ENCODE measurements at regions not wholly inside any gene's neighbourhood (a gene's known extent, or its start where the extent isn't known, plus 50 kb on each side); places are given as distances from the start of the nearest gene placed in this dataset.
"Not testable (repeated sequence)": the region's sequence is repeated elsewhere in the genome, so short reads cannot be mapped to it uniquely, and the experiment has no call there.

DNA sequence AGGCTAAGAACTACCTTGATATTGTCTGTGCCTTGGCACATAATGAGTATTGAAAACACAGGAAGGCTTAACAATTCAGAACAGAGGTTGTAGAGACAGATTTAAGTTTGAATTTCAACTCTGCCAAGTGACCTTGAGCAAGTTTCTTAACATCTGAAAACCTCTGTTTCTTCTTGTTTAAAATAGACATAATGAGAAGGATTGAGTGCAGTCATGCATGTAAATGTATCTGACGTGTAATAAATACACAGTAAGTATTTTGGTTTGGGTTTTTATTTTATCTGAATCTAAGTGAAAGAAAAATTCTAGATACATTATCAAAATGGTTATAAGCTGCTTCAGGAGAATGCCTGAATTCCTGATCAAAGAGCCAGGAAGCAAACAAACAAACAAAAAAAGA, 111.9 kb downstream of the ANXA5 start:
- Histone ChIP-seq H3K27me3 (no peaks in the 10 kb centered on the region), H3K36me3 (no peaks in the 10 kb centered on the region), H3K27ac (no peak overlapping the region), H3K9me3 (no peaks in the 10 kb centered on the region), H3K4me3 (no peak overlapping the region), H3K4me1 (no peaks in the 10 kb centered on the region)
- no peak for DNase-seq (ENCODE audit: low spot score in 2 of 2)
- WGBS, 2 donors: 49 to 52% methylated on average over 1 of the region's 1 CpG
- no peak for TF ChIP-seq CTCF (IDR thresholded peaks at IDR 0.05)
- TF ChIP-seq EP300 (IDR thresholded peaks at IDR 0.05): no peak
- no peak for TF ChIP-seq POLR2A (IDR thresholded peaks at IDR 0.05)

GRCh38 chr4:121583396-121583795, 113.4 kb downstream of the ANXA5 start:
- Histone ChIP-seq H3K27me3 (no peaks in the 10 kb centered on the region), H3K9me3 (no peaks in the 10 kb centered on the region), H3K36me3 (no peaks in the 10 kb centered on the region), H3K27ac (no peak overlapping the region), H3K4me3 (no peak overlapping the region), H3K4me1 (no peaks in the 10 kb centered on the region)
- no peak for TF ChIP-seq POLR2A (IDR thresholded peaks at IDR 0.05)
- DNase-seq (ENCODE audit: low spot score in 2 of 2): no peak
- 81 to 83% methylated on average over 3 of the region's 3 CpGs for WGBS, 2 donors

DNA sequence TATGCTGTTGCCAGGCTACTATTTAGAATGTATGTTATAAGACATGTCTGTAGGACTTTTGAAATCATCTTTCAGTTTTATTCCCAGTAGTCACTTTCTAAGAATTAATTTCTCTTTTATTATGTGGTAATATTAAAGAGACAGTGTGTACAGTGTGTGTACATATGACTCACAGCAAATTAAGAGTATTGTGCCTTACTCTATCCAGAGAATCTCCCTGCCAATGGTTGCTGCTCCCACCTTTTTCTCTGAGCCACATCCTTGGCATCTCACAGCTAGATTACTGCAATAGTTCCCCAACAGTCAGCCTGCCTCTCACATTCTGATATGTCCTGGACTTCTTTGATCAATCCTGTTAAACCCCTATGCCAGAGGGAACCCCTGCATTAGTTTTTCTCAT, 114.5 kb downstream of the ANXA5 start:
- TF ChIP-seq EP300 (IDR thresholded peaks at IDR 0.05): no peak
- no peak for TF ChIP-seq POLR2A (IDR thresholded peaks at IDR 0.05)
- no peak for TF ChIP-seq CTCF (IDR thresholded peaks at IDR 0.05)
- H3K27me3 ChIP-seq: no peaks in the 10 kb centered on the region
- no peak for DNase-seq (ENCODE audit: low spot score in 2 of 2)
- H3K27ac ChIP-seq: no peak overlapping the region
- no peaks in the 10 kb centered on the region for H3K4me1 ChIP-seq
- no peaks in the 10 kb centered on the region for H3K36me3 ChIP-seq
- H3K4me3 ChIP-seq: no peak overlapping the region
- no peaks in the 10 kb centered on the region for H3K9me3 ChIP-seq

- not testable (repeated sequence) for H3K4me1 ChIP-seq; H3K27ac ChIP-seq; H3K9me3 ChIP-seq; H3K36me3 ChIP-seq; DNase-seq (ENCODE audit: low spot score in 2 of 2); H3K27me3 ChIP-seq; H3K4me3 ChIP-seq
- WGBS, 2 donors: 96 to 98% methylated on average over 3 of the region's 3 CpGs
These were observed 121.4 kb downstream of the ANXA5 start for GRCh38 chr4:121575392-121575791.

DNA sequence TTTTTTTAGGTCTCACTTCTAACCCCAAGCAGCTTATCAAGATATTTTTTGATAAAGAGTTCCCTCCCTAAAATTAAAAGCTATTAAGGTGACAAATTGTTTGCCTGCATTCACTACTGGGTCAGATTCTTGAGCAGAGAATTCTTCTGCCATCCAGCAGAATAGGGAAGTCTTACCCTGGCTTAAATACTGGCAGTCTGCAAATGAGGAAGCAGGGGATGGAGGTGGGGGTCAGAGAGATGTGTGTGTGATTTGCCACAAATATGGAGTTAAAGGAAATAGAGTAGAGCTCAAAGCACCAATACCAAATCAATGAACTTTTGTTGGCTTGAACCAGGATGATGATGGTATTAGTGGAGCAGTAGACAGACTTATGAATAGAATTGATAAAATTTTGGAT, 122.2 kb downstream of the ANXA5 start:
- no peaks in the 10 kb centered on the region for H3K27me3 ChIP-seq
- no peaks in the 10 kb centered on the region for H3K4me1 ChIP-seq
- no peak overlapping the region for H3K27ac ChIP-seq
- no peaks in the 10 kb centered on the region for H3K36me3 ChIP-seq
- TF ChIP-seq EP300 (IDR thresholded peaks at IDR 0.05) (no peak), POLR2A (IDR thresholded peaks at IDR 0.05) (no peak), CTCF (IDR thresholded peaks at IDR 0.05) (no peak)
- DNase-seq (ENCODE audit: low spot score in 2 of 2): no peak
- H3K9me3 ChIP-seq: no peaks in the 10 kb centered on the region
- no peak overlapping the region for H3K4me3 ChIP-seq

GRCh38 chr4:121567748-121568147, 129.0 kb downstream of the ANXA5 start:
- H3K4me3 ChIP-seq: no peak overlapping the region
- no peaks in the 10 kb centered on the region for H3K27me3 ChIP-seq
- no peak for DNase-seq (ENCODE audit: low spot score in 2 of 2)
- WGBS, 2 donors: 72 to 100% methylated on average over 3 of the region's 4 CpGs
- no peak overlapping the region for H3K27ac ChIP-seq
- peaks cover 0 to 9% (median 0%) of the 10 kb centered on the region in 4 donors for H3K4me1 ChIP-seq
- no peaks in the 10 kb centered on the region for H3K36me3 ChIP-seq
- TF ChIP-seq CTCF (IDR thresholded peaks at IDR 0.05) (no peak), POLR2A (IDR thresholded peaks at IDR 0.05) (no peak), EP300 (IDR thresholded peaks at IDR 0.05) (no peak)
- no peaks in the 10 kb centered on the region for H3K9me3 ChIP-seq
